Sigmoid colon (tissue), 4 donors: ENCODE measurements at regions not wholly inside any gene's neighbourhood (a gene's known extent, or its start where the extent isn't known, plus 50 kb on each side); places are given as distances from the start of the nearest gene placed in this dataset.

Experiments used
- EP300 ChIP-seq, 4 donors: sonication (generic); formaldehyde crosslinking; IDR thresholded peaks; one replicate each; pipeline ENCODE4 v1.6.1; 2017; ENCODE audit warnings: antibody characterized with exemption in 4 of 4
- TF ChIP-seq, protein P1 (sequence below), 4 experiments: fragments of 450-650 bp in 3 of 4; fragments of 200-600 bp in 1 of 4; IDR thresholded peaks; one replicate each; pipeline ENCODE4 v1.5.1; 2016 to 2019; ENCODE audit warnings: antibody characterized with exemption in 4 of 4, mild to moderate bottlenecking in 3 of 4, moderate library complexity in 2 of 4

GRCh38 chr4:167623241-167623572 is 388.9 kb upstream of the SPOCK3 start:
- TF ChIP-seq, protein P1, sequence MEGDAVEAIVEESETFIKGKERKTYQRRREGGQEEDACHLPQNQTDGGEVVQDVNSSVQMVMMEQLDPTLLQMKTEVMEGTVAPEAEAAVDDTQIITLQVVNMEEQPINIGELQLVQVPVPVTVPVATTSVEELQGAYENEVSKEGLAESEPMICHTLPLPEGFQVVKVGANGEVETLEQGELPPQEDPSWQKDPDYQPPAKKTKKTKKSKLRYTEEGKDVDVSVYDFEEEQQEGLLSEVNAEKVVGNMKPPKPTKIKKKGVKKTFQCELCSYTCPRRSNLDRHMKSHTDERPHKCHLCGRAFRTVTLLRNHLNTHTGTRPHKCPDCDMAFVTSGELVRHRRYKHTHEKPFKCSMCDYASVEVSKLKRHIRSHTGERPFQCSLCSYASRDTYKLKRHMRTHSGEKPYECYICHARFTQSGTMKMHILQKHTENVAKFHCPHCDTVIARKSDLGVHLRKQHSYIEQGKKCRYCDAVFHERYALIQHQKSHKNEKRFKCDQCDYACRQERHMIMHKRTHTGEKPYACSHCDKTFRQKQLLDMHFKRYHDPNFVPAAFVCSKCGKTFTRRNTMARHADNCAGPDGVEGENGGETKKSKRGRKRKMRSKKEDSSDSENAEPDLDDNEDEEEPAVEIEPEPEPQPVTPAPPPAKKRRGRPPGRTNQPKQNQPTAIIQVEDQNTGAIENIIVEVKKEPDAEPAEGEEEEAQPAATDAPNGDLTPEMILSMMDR (IDR thresholded peaks at IDR 0.05), result no peak
- no peak for TF ChIP-seq EP300 (IDR thresholded peaks at IDR 0.05)
